Thoracic aorta (tissue), 2 donors: ENCODE measurements at regions not wholly inside any gene's neighbourhood (a gene's known extent, or its start where the extent isn't known, plus 50 kb on each side); places are given as distances from the start of the nearest gene placed in this dataset.
"Not testable (repeated sequence)": the region's sequence is repeated elsewhere in the genome, so short reads cannot be mapped to it uniquely, and the experiment has no call there.

Experiments
- ATAC-seq: fragments of 150-250 bp; one replicate; pipeline ENCODE4 v1.8.0; 2017; ENCODE audit warnings: low read depth; ENCODE audit not compliant: insufficient number of reproducible peaks, low FRiP score
- DNase-seq: peaks from one replicate; pipeline ENCODE4 v3.0.0-alpha.2; 2020; ENCODE audit warnings: low spot score
- H3K27ac ChIP-seq, 2 donors: fragments of 200-600 bp; sonication (generic); 1 replicate in 1 of 2; 2 replicates in 1 of 2; pipeline ENCODE4 v1.5.1; 2016; ENCODE audit warnings: mild to moderate bottlenecking in 2 of 2, moderate library complexity in 2 of 2
- H3K27me3 ChIP-seq: fragments of 200-600 bp; sonication (generic); replicated peaks from 2 replicates; pipeline ENCODE4 v1.6.0; 2016; ENCODE audit warnings: mild to moderate bottlenecking; ENCODE audit not compliant: insufficient read depth
- H3K36me3 ChIP-seq: fragments of 200-600 bp; sonication (generic); one replicate; pipeline ENCODE4 v1.5.1; 2016
- H3K4me1 ChIP-seq, 2 donors: fragments of 200-600 bp; sonication (generic); 1 replicate in 1 of 2; 2 replicates in 1 of 2; pipeline versions ENCODE4 v1.5.1 to v1.6.0; 2016; ENCODE audit warnings: low read depth in 2 of 2, mild to moderate bottlenecking in 1 of 2; ENCODE audit not compliant: control insufficient read depth in 1 of 2
- H3K4me3 ChIP-seq: fragments of 200-600 bp; sonication (generic); 2 replicates; pipeline ENCODE4 v1.5.1; 2016; ENCODE audit warnings: mild to moderate bottlenecking
- H3K9me3 ChIP-seq: fragments of 200-600 bp; sonication (generic); 2 replicates; pipeline ENCODE4 v1.5.1; 2016
- CTCF ChIP-seq: fragments of 200-600 bp; sonication (generic); IDR thresholded peaks from one replicate; pipeline ENCODE4 v1.5.1; 2019; ENCODE audit warnings: antibody characterized with exemption

GRCh38 chr5:152113401-152113800 is 188.8 kb upstream of the GLRA1 start:
- H3K36me3 ChIP-seq = no peaks in the 10 kb centered on the region
- no peak for ATAC-seq
- no peaks in the 10 kb centered on the region for H3K4me1 ChIP-seq
- no peak for TF ChIP-seq CTCF
- no peak overlapping the region for H3K4me3 ChIP-seq
- H3K27ac ChIP-seq = no peak overlapping the region
- no peak for DNase-seq
- no peaks in the 10 kb centered on the region for H3K9me3 ChIP-seq
- H3K27me3 ChIP-seq = no peaks in the 10 kb centered on the region

GRCh38 chr5:152107220-152107619 is 182.6 kb upstream of the GLRA1 start:
- TF ChIP-seq CTCF = no peak
- Histone ChIP-seq H3K4me3 (no peak overlapping the region), H3K4me1 (no peaks in the 10 kb centered on the region), H3K27ac (no peak overlapping the region), H3K27me3 (no peaks in the 10 kb centered on the region), H3K9me3 (no peaks in the 10 kb centered on the region), H3K36me3 (no peaks in the 10 kb centered on the region)
- DNase-seq = no peak
- no peak for ATAC-seq

GRCh38 chr5:152106571-152106970 is 181.9 kb upstream of the GLRA1 start:
- H3K9me3 ChIP-seq = no peaks in the 10 kb centered on the region
- no peaks in the 10 kb centered on the region for H3K36me3 ChIP-seq
- H3K27ac ChIP-seq = no peak overlapping the region
- H3K4me3 ChIP-seq = no peak overlapping the region
- H3K4me1 ChIP-seq = no peaks in the 10 kb centered on the region
- TF ChIP-seq CTCF = no peak
- ATAC-seq = no peak
- DNase-seq = no peak
- no peaks in the 10 kb centered on the region for H3K27me3 ChIP-seq

- Histone ChIP-seq H3K4me3 (no peak overlapping the region), H3K27me3 (no peaks in the 10 kb centered on the region), H3K36me3 (no peaks in the 10 kb centered on the region), H3K4me1 (no peaks in the 10 kb centered on the region), H3K9me3 (no peaks in the 10 kb centered on the region), H3K27ac (no peak overlapping the region)
- DNase-seq = no peak
- TF ChIP-seq CTCF = no peak
- ATAC-seq = no peak
These were observed 180.4 kb upstream of the GLRA1 start for GRCh38 chr5:152105085-152105484.

GRCh38 chr5:152104211-152104610 is 179.6 kb upstream of the GLRA1 start:
- DNase-seq (no peak), ATAC-seq (no peak)
- Histone ChIP-seq H3K27ac (no peak overlapping the region), H3K36me3 (no peaks in the 10 kb centered on the region), H3K9me3 (no peaks in the 10 kb centered on the region), H3K4me3 (no peak overlapping the region), H3K4me1 (no peaks in the 10 kb centered on the region), H3K27me3 (no peaks in the 10 kb centered on the region)
- TF ChIP-seq CTCF = no peak

GRCh38 chr5:152102908-152103307 is 178.3 kb upstream of the GLRA1 start:
- not testable (repeated sequence) for H3K27me3 ChIP-seq, DNase-seq, H3K27ac ChIP-seq, H3K36me3 ChIP-seq, H3K4me3 ChIP-seq, ATAC-seq, H3K9me3 ChIP-seq, H3K4me1 ChIP-seq
